ENCODE measurements at regions not wholly inside any gene's neighbourhood (a gene's known extent, or its start where the extent isn't known, plus 50 kb on each side); places are given as distances from the start of the nearest gene placed in this dataset.

DNA sequence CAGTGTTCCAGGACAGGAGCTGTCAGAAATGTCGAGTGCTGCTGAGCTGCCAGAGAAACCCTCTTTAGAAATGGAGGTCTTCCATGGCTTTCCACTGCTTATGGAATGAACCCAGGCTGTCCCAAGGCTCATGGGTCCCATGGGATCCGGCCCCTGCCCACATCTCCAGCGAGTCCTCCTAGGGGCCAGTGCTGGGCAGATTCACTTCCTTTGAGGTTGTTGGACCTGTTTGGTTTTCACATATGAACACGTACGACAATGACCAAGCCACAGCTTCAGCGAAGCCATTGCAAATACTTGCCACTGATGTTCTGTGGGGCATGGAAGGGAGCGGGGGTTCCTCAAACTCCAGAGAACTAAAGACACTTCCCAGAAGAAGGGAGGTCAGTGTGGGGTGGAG is 483.3 kb downstream of the TBC1D22A start:
- Histone ChIP-seq H3K27ac (no peak overlapping the region), H3K27me3 (peaks cover 0 to 19% (median 0%) of the 10 kb centered on the region in 9 donors), H3K4me1 (no peaks in the 10 kb centered on the region), H3K9me3 (peaks cover 0 to 15% (median 7%) of the 10 kb centered on the region in 12 donors), H3K36me3 (no peaks in the 10 kb centered on the region), H3K4me3 (no peak overlapping the region)
- intact Hi-C loops (cut with DNase I), result no loop called here
- DNase-seq, result no peak
- 71 to 87% (median 83%) methylated on average over 5 to 7 of the region's 7 CpGs for WGBS, 4 donors
- ATAC-seq, result no peak
- TF ChIP-seq, protein P1, sequence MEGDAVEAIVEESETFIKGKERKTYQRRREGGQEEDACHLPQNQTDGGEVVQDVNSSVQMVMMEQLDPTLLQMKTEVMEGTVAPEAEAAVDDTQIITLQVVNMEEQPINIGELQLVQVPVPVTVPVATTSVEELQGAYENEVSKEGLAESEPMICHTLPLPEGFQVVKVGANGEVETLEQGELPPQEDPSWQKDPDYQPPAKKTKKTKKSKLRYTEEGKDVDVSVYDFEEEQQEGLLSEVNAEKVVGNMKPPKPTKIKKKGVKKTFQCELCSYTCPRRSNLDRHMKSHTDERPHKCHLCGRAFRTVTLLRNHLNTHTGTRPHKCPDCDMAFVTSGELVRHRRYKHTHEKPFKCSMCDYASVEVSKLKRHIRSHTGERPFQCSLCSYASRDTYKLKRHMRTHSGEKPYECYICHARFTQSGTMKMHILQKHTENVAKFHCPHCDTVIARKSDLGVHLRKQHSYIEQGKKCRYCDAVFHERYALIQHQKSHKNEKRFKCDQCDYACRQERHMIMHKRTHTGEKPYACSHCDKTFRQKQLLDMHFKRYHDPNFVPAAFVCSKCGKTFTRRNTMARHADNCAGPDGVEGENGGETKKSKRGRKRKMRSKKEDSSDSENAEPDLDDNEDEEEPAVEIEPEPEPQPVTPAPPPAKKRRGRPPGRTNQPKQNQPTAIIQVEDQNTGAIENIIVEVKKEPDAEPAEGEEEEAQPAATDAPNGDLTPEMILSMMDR (IDR thresholded peaks at IDR 0.05), result no peak
- TF ChIP-seq POLR2A (IDR thresholded peaks at IDR 0.05), result no peak

DNA sequence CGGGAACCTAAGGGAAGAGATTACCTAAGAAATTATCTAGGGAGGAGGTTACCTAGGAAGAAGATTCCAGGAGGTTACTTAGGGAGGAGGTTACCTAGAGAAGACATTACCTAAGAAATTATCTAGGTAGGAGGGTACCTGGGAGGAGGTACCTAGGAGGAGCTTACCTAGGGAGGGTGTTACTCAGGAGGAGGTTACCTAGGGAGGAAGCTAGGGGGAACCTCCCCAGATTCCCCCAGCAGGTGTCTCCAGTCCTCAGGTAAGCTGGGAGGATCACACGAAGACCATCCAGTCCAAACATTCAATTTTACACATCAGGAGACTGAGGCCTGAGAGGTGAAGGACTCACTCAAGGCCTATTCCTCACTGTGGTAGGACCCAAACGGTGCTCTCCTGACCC is 482.8 kb downstream of the TBC1D22A start:
- no peaks in the 10 kb centered on the region for H3K4me1 ChIP-seq
- peaks cover 0 to 14% (median 0%) of the 10 kb centered on the region in 9 donors for H3K27me3 ChIP-seq
- ATAC-seq (no peak), DNase-seq (no peak)
- H3K4me3 ChIP-seq, result no peak overlapping the region
- peaks cover 0 to 15% (median 7%) of the 10 kb centered on the region in 12 donors for H3K9me3 ChIP-seq
- no peaks in the 10 kb centered on the region for H3K36me3 ChIP-seq
- 58 to 72% (median 65%) methylated on average over 3 of the region's 3 CpGs for WGBS, 4 donors
- TF ChIP-seq POLR2A (IDR thresholded peaks at IDR 0.05), result no peak
- TF ChIP-seq, protein P1 (IDR thresholded peaks at IDR 0.05), result no peak
- intact Hi-C loops (cut with DNase I), result no loop called here
- no peak overlapping the region for H3K27ac ChIP-seq

DNA sequence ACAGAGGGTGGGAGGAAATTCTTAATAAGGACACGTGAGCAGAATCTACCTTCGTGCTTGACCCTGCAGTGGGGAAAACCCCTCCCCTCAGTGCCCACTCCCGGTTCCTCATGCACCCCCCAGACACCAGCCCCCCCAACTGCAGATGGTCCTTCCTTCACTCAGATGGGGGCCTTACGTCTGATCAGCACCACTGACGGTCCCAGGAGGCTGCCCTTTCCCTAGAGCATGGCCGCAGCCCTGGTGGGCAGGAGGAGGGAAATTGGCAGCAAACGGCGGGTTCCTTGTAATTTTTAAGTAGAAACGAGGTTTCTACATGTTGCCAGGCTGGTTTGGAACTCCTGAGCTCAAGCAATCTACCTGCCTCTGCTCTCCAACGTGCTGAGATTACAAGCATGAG is 477.7 kb downstream of the TBC1D22A start:
- DNase-seq (no peak), ATAC-seq (no peak)
- Histone ChIP-seq H3K27me3 (peaks cover 0 to 11% (median 0%) of the 10 kb centered on the region in 9 donors), H3K4me3 (no peak overlapping the region), H3K36me3 (no peaks in the 10 kb centered on the region), H3K27ac (no peak overlapping the region), H3K4me1 (no peaks in the 10 kb centered on the region), H3K9me3 (peaks cover 0 to 15% (median 7%) of the 10 kb centered on the region in 12 donors)
- intact Hi-C loops (cut with DNase I), result no loop called here
- TF ChIP-seq POLR2A (IDR thresholded peaks at IDR 0.05), result no peak
- TF ChIP-seq, protein P1 (IDR thresholded peaks at IDR 0.05), result no peak
- 60 to 70% (median 68%) methylated on average over 5 to 10 of the region's 10 CpGs for WGBS, 4 donors

DNA sequence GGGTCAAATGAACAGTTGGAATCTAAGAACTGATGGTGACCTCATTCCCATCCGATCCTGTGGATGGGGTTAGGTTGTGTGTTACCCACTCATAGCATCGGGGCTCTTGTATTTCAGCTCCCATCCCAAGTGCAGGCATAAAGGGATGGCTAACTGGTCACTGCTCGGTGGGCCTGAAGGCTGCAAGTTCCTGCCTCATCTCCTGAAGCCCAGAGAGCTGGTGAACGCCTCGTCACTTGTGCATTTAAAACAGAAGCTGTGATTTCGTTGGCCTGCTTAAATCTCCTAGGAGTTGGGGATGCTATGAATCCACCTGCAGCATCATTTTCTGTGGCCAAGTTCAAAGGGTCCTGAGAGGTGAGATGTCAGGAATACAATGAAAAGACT is 477.0 kb downstream of the TBC1D22A start:
- ATAC-seq (no peak), DNase-seq (no peak)
- Histone ChIP-seq H3K27ac (no peak overlapping the region), H3K4me3 (no peak overlapping the region), H3K27me3 (peaks cover 0 to 11% (median 0%) of the 10 kb centered on the region in 9 donors), H3K9me3 (peaks cover 0 to 15% (median 7%) of the 10 kb centered on the region in 12 donors), H3K4me1 (no peaks in the 10 kb centered on the region), H3K36me3 (no peaks in the 10 kb centered on the region)
- WGBS, 4 donors, result 65 to 84% (median 67%) methylated on average over 6 of the region's 6 CpGs
- TF ChIP-seq POLR2A (IDR thresholded peaks at IDR 0.05), result no peak
- TF ChIP-seq, protein P1 (IDR thresholded peaks at IDR 0.05), result no peak
- intact Hi-C loops (cut with DNase I), result no loop called here

Data from heart left ventricle (tissue), 16 donors.